ENCODE measurements at regions not wholly inside any gene's neighbourhood (a gene's known extent, or its start where the extent isn't known, plus 50 kb on each side); places are given as distances from the start of the nearest gene placed in this dataset.
"Not testable (repeated sequence)": the region's sequence is repeated elsewhere in the genome, so short reads cannot be mapped to it uniquely, and the experiment has no call there.

DNA sequence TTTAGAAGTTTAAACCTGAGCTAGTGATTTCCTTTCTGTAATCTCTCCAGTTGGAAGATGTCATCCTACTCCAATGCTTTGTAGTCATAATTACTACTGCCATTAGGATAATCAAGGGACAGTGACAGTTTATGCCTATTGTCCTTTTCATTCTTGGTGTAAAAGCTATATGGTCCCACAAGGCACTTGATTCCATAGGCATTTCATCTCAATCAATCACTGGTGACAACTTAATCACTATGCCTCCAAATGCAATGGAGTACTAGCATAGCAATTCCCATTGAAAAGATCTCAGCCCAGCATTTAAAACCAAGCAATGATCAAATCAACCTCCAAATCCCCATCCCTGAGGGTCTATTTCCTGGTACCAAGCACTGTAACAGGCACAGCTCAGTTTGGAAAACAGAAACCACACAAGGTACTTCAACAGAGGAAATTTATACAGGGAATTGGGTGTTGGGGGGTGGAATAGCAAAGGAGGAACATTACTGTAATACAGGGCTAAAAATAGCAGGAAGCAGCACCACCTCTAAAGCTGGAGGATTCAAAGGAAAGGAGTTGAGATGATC is 51.0 kb downstream of the FHIP2A start:
- Mint-ChIP-seq H3K27me3 (ENCODE audit: low read depth, poor library complexity) (peaks cover 5% of the 10 kb centered on the region), H3K4me1 (peaks cover 29% of the 10 kb centered on the region), H3K36me3 (ENCODE audit: low read depth) (peaks cover under 1% of the 10 kb centered on the region), H3K9me3 (no peaks in the 10 kb centered on the region), H3K4me3 (no peak overlapping the region), H3K27ac (no peak overlapping the region)
- DNase-seq: no peak
- TF ChIP-seq, protein P1, sequence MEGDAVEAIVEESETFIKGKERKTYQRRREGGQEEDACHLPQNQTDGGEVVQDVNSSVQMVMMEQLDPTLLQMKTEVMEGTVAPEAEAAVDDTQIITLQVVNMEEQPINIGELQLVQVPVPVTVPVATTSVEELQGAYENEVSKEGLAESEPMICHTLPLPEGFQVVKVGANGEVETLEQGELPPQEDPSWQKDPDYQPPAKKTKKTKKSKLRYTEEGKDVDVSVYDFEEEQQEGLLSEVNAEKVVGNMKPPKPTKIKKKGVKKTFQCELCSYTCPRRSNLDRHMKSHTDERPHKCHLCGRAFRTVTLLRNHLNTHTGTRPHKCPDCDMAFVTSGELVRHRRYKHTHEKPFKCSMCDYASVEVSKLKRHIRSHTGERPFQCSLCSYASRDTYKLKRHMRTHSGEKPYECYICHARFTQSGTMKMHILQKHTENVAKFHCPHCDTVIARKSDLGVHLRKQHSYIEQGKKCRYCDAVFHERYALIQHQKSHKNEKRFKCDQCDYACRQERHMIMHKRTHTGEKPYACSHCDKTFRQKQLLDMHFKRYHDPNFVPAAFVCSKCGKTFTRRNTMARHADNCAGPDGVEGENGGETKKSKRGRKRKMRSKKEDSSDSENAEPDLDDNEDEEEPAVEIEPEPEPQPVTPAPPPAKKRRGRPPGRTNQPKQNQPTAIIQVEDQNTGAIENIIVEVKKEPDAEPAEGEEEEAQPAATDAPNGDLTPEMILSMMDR (IDR thresholded peaks at IDR 0.05): no peak

DNA sequence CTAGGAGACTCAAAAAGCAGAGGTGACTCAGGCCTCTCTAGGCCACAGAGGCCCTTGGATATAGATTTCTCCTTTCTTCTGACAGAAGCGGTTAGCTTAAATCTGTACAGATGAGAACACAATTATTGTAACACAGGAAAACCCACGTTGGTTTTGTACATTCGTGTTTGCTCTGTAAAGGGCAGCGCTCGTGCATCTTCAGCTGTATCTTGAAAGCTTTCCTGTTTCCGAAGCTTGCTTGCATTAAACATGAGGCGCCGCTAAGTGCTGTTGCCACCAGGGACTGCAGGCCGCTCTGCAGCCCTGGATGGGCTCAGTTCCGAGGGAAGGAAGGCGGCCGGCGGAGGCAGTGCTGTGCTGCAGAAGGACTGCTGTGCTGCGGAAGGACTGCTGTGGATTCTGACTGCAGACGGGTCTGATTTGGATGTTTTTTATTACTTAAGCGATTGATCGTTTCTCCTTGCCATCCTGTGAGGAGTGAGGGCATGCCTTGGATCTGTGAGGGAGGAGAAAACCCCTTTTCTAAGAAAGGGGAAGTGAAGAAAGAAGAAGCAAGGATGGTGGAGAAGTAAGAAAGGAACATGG is 53.3 kb downstream of the FHIP2A start:
- Mint-ChIP-seq H3K27me3 (ENCODE audit: low read depth, poor library complexity) (peaks cover 5% of the 10 kb centered on the region), H3K9me3 (no peaks in the 10 kb centered on the region), H3K4me1 (peaks cover 48% of the 10 kb centered on the region), H3K36me3 (ENCODE audit: low read depth) (no peaks in the 10 kb centered on the region), H3K27ac (no peak overlapping the region), H3K4me3 (no peak overlapping the region)
- DNase-seq: peak; percentile 61
- TF ChIP-seq, protein P1 (IDR thresholded peaks at IDR 0.05): no peak

DNA sequence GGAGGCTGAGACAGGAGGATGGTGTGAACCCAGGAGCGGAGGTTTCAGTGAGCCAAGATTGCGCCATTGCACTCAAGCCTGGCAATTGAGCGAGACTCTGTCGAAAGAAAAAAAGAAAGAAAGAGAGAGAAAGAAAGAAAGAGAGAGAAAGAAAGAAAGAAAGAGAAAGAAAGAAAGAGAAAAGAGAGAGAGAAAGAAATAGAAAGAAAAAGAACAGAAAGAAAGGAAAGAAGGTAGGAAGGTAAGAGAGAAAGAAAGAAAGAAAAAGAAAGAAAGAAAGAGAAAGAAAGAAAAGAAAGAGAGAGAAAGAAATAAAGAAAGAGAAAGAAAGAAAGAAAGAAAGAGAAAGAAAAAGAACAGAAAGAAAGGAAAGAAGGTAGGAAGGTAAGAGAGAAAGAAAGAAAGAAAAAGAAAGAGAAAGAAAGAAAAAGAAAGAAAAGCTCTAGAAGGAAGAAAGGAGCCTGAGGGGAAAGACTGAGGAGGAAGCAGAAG is 54.1 kb downstream of the FHIP2A start:
- H3K4me1 Mint-ChIP-seq: peaks cover 53% of the 10 kb centered on the region
- not testable (repeated sequence) for H3K4me3 Mint-ChIP-seq; DNase-seq; H3K36me3 Mint-ChIP-seq (ENCODE audit: low read depth); H3K9me3 Mint-ChIP-seq; H3K27ac Mint-ChIP-seq; H3K27me3 Mint-ChIP-seq (ENCODE audit: low read depth, poor library complexity)

DNA sequence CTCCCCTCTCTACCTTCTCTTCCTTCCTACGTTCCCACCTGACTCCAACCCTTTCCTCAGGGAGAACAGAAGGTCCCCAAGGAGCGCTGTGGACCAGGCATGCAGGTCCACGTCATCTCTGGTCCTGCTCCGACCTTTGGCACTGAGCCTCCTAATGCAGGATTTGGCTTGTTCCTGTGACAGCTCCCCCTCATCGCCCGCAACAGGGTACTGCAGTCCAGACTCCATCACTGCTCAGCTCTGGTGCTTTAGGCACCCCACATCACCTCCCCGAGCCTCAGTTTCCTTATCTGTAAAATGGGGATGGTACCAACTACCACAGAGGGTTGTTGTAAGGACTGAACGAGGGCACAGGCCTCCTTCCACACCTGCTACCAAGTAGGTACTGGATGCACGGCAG is 54.6 kb downstream of the FHIP2A start:
- Mint-ChIP-seq H3K36me3 (ENCODE audit: low read depth) (no peaks in the 10 kb centered on the region), H3K4me1 (peaks cover 59% of the 10 kb centered on the region)
- no peak for DNase-seq

DNA sequence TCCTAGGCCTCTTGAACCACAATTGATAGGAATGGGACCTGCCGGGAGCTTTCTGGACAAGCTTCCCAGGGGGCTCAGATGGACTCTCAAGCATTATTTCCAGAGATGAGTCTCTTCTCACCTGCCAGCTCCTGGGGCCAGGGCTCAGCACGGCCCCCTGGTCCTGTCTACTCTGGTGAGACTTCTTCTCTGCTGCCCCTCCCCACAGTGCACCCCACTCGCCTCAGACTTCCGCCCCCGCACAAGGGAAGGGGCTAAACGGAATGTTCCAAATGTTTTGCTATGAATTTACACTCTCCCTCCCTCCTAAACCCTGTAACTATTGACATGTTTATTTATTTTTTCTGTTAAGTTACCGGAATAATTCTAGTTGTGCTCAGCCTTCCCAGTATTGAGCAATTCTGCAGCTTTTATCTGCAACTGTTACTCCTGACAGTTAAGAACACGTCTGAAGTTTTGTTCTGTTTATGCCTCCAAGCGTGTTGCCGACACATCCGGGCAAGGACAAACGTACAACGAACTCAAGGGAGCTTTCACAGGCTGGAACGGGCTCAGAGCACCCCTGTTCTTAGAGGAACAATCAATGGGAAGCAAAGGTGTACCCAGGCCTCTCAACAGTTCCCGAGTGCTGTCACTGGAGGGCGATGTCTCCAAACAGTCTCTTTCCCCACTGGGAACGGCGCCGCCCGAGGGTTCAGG is 55.2 kb downstream of the FHIP2A start:
- Mint-ChIP-seq H3K27ac (no peak overlapping the region), H3K36me3 (ENCODE audit: low read depth) (no peaks in the 10 kb centered on the region), H3K9me3 (no peaks in the 10 kb centered on the region), H3K27me3 (ENCODE audit: low read depth, poor library complexity) (peaks cover 5% of the 10 kb centered on the region), H3K4me1 (peaks cover 64% of the 10 kb centered on the region), H3K4me3 (no peak overlapping the region)
- TF ChIP-seq, protein P1 (IDR thresholded peaks at IDR 0.05): peak; percentile 73
- DNase-seq: peak; percentile 79

More for the DNA sequence above, 54.6 kb downstream of the FHIP2A start:
- Mint-ChIP-seq H3K27me3 (ENCODE audit: low read depth, poor library complexity) (peaks cover 5% of the 10 kb centered on the region), H3K27ac (peak overlapping the region; percentile 30), H3K4me3 (no peak overlapping the region), H3K9me3 (no peaks in the 10 kb centered on the region)
- TF ChIP-seq, protein P1 (IDR thresholded peaks at IDR 0.05): no peak

DNA sequence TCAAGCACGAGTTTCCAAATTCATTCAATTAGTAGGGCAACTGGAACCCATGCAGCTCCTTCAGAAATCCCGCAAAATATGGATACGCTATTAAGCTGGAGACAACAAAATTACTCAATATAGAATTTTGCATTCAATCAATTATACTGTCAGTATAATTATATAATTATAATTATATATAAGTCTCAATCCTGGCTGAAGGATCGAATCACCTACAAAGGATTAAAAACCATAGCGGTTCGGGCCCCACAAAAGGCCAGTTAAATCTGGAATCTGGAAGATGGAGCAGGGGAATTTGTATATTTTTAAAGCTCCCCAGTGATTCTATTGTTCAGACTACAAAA is 55.7 kb downstream of the FHIP2A start:
- peaks cover 70% of the 10 kb centered on the region for H3K4me1 Mint-ChIP-seq
- no peaks in the 10 kb centered on the region for H3K36me3 Mint-ChIP-seq (ENCODE audit: low read depth)
- no peaks in the 10 kb centered on the region for H3K9me3 Mint-ChIP-seq
- TF ChIP-seq, protein P1 (IDR thresholded peaks at IDR 0.05): no peak
- no peak for DNase-seq
- no peak overlapping the region for H3K4me3 Mint-ChIP-seq
- H3K27me3 Mint-ChIP-seq (ENCODE audit: low read depth, poor library complexity): peaks cover 5% of the 10 kb centered on the region
- H3K27ac Mint-ChIP-seq: no peak overlapping the region
